Tibial nerve (tissue), 4 donors: ENCODE measurements at regions not wholly inside any gene's neighbourhood (a gene's known extent, or its start where the extent isn't known, plus 50 kb on each side); places are given as distances from the start of the nearest gene placed in this dataset.

Experiments
- DNase-seq, 2 donors: peaks; one replicate each; pipeline ENCODE4 v3.0.0-alpha.2; 2019; ENCODE audit warnings: low spot score in 2 of 2
- H3K27ac ChIP-seq, 4 donors: fragments of 200-600 bp; sonication (generic) in 3 of 4; one replicate each; pipeline ENCODE4 v1.5.1; 2017 to 2019; ENCODE audit warnings: mild to moderate bottlenecking in 1 of 4
- H3K27me3 ChIP-seq, 2 donors: fragments of 200-600 bp; sonication (generic) in 1 of 2; one replicate each; pipeline versions ENCODE4 v1.5.1 to v1.6.0; 2017 to 2019
- H3K36me3 ChIP-seq, 3 donors: fragments of 200-600 bp; sonication (generic); one replicate each; pipeline ENCODE4 v1.5.1; 2018 to 2019
- H3K4me1 ChIP-seq, 4 donors: fragments of 200-600 bp; sonication (generic) in 3 of 4; one replicate each; pipeline ENCODE4 v1.5.1; 2017 to 2019
- H3K4me3 ChIP-seq, 4 donors: fragments of 200-600 bp; sonication (generic) in 3 of 4; one replicate each; pipeline ENCODE4 v1.5.1; 2017 to 2019; ENCODE audit warnings: mild to moderate bottlenecking in 1 of 4, moderate library complexity in 1 of 4
- H3K9me3 ChIP-seq, 4 donors: fragments of 200-600 bp; sonication (generic) in 3 of 4; one replicate each; pipeline ENCODE4 v1.5.1; 2017 to 2019
- CTCF ChIP-seq, 5 experiments: fragments of 200-600 bp in 3 of 5; fragments of 450-650 bp in 2 of 5; sonication (generic) in 3 of 5; IDR thresholded peaks; one replicate each; pipeline ENCODE4 v1.5.1; 2016 to 2019; ENCODE audit warnings: antibody characterized with exemption in 5 of 5, mild to moderate bottlenecking in 3 of 5, moderate library complexity in 2 of 5
- EP300 ChIP-seq, 2 donors: sonication (generic); formaldehyde crosslinking; IDR thresholded peaks; one replicate each; pipeline ENCODE4 v1.6.1; 2017; ENCODE audit warnings: antibody characterized with exemption in 2 of 2, mild to moderate bottlenecking in 1 of 2
- POLR2A ChIP-seq, 2 donors: fragments of 450-650 bp; IDR thresholded peaks; one replicate each; pipeline ENCODE4 v1.6.1; 2017; ENCODE audit warnings: antibody characterized with exemption in 2 of 2, mild to moderate bottlenecking in 2 of 2, moderate library complexity in 2 of 2
- WGBS, 2 donors: methylation state at CpG; one replicate each; pipeline ENCODE4 v1.1.5; 2018; 5-methylcytosine and 5-hydroxymethylcytosine counted together

DNA sequence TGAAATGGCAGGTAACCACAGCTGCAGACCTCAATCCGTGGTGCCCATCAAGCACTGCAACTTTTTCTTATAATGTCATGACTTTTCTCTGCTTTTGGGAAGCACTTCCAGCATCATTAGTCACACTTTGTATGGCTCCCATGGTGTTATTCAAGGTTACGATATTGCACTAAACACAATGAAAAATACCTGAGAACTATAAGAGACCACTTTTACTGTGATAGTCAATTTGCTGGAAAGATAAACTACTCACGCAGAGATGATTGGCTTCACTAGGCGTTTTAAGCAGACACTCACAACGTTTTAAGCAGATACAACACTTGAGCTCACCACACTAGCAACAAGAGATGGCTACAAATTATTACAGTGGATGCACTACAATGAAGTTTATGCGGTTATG is 103.2 kb upstream of the CHRM3 start:
- Histone ChIP-seq H3K4me1 (no peaks in the 10 kb centered on the region), H3K9me3 (no peaks in the 10 kb centered on the region), H3K27ac (no peak overlapping the region), H3K4me3 (no peak overlapping the region), H3K36me3 (no peaks in the 10 kb centered on the region), H3K27me3 (no peaks in the 10 kb centered on the region)
- DNase-seq: no peak
- no peak for TF ChIP-seq EP300 (IDR thresholded peaks at IDR 0.05)
- TF ChIP-seq POLR2A (IDR thresholded peaks at IDR 0.05): no peak
- WGBS, 2 donors: 79 to 83% methylated on average over 6 of the region's 6 CpGs

DNA sequence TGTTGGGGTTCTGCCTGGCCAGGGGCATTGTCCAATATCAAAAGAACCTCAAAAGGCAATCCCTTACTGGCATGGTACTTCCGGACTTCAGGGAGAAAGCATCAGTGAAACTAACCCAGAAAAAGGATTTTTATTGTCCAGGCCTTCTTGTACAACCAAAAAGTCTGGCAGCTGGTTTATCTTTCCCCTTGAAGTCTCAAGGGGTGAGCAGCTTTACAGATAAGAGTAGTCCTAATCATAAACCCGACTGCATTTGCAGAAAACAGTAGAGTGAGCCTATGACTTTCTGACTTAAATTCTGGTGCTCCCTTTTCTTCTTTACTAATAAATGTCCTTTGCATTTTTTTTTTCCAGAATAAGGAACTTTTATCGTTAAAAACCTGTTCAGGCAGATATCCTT is 104.0 kb upstream of the CHRM3 start:
- TF ChIP-seq EP300 (IDR thresholded peaks at IDR 0.05) (no peak), CTCF (IDR thresholded peaks at IDR 0.05) (no peak), POLR2A (IDR thresholded peaks at IDR 0.05) (no peak)
- Histone ChIP-seq H3K27ac (no peak overlapping the region), H3K36me3 (no peaks in the 10 kb centered on the region), H3K9me3 (no peaks in the 10 kb centered on the region), H3K4me3 (no peak overlapping the region), H3K4me1 (no peaks in the 10 kb centered on the region), H3K27me3 (no peaks in the 10 kb centered on the region)
- no peak for DNase-seq
- 65 to 78% methylated on average over 3 of the region's 3 CpGs for WGBS, 2 donors

- WGBS, 2 donors: 75 to 81% methylated on average over 5 of the region's 5 CpGs
- Histone ChIP-seq H3K27me3 (no peaks in the 10 kb centered on the region), H3K9me3 (no peaks in the 10 kb centered on the region), H3K27ac (no peak overlapping the region), H3K4me3 (no peak overlapping the region), H3K36me3 (no peaks in the 10 kb centered on the region), H3K4me1 (no peaks in the 10 kb centered on the region)
- no peak for TF ChIP-seq EP300 (IDR thresholded peaks at IDR 0.05)
- TF ChIP-seq POLR2A (IDR thresholded peaks at IDR 0.05): no peak
- no peak for DNase-seq
Observed at GRCh38 chr1:239276051-239276450, 110.3 kb upstream of the CHRM3 start.

DNA sequence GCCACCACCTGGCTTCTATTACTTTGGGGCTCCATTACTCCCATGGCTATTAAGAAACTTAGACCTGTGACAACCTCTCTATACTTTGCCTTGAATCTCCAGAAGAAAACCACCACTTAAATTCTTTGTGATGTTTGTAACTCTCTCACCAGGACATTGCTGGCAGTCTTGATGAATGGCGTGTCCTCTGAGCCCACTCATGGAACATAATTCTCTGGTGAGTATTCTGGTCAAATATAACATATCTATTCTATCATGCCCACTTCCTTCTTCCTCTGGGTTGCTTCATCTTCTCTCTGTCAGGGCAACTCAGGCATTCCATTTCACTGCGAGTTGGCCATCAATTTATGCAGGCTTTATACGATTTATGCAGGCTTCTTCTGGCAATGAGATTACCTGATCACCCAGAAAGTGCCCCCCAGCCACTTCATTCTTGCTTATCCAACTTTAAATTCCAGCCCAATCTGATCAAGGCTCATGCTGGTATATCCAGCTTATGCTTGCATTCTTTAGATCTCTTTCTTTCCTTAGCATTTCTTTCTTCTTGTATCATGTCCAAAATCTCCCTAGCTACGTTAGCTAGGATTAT is 112.0 kb upstream of the CHRM3 start:
- 76 to 87% methylated on average over 4 of the region's 4 CpGs for WGBS, 2 donors
- no peaks in the 10 kb centered on the region for H3K27me3 ChIP-seq
- DNase-seq: no peak
- H3K4me1 ChIP-seq: no peaks in the 10 kb centered on the region
- TF ChIP-seq EP300 (IDR thresholded peaks at IDR 0.05) (no peak), POLR2A (IDR thresholded peaks at IDR 0.05) (no peak), CTCF (IDR thresholded peaks at IDR 0.05) (no peak)
- H3K36me3 ChIP-seq: no peaks in the 10 kb centered on the region
- no peaks in the 10 kb centered on the region for H3K9me3 ChIP-seq
- H3K4me3 ChIP-seq: no peak overlapping the region
- H3K27ac ChIP-seq: no peak overlapping the region

DNA sequence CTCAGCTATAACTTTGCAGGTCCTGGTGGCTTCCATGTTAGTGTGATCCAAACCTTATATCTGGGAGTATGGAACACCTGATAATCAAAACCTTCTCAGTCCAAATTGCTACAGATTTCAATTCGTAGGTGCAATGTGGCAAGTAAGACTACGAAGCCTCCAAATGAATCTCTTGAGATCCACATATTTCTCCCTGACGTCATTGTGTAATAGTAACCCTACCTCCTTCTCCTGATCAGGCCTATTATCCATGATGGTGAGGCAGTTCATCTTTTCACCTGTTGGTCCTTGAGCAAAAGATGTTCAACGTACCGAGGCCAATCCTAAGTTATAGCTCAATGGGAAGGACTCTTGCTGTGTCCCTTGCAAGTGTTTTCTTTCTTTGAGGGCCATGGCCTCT is 115.9 kb upstream of the CHRM3 start:
- H3K4me3 ChIP-seq: no peak overlapping the region
- no peak for DNase-seq
- H3K27ac ChIP-seq: no peak overlapping the region
- no peaks in the 10 kb centered on the region for H3K27me3 ChIP-seq
- TF ChIP-seq POLR2A (IDR thresholded peaks at IDR 0.05) (no peak), CTCF (IDR thresholded peaks at IDR 0.05) (no peak), EP300 (IDR thresholded peaks at IDR 0.05) (no peak)
- no peaks in the 10 kb centered on the region for H3K9me3 ChIP-seq
- 93 to 97% methylated on average over 5 of the region's 5 CpGs for WGBS, 2 donors
- no peaks in the 10 kb centered on the region for H3K36me3 ChIP-seq
- no peaks in the 10 kb centered on the region for H3K4me1 ChIP-seq

GRCh38 chr1:239269706-239270105 is 116.7 kb upstream of the CHRM3 start:
- TF ChIP-seq CTCF (IDR thresholded peaks at IDR 0.05) (no peak), POLR2A (IDR thresholded peaks at IDR 0.05) (no peak), EP300 (IDR thresholded peaks at IDR 0.05) (no peak)
- H3K27me3 ChIP-seq: no peaks in the 10 kb centered on the region
- no peak for DNase-seq
- H3K36me3 ChIP-seq: no peaks in the 10 kb centered on the region
- H3K4me1 ChIP-seq: no peaks in the 10 kb centered on the region
- no peak overlapping the region for H3K27ac ChIP-seq
- WGBS, 2 donors: 88% methylated on average over 4 of the region's 4 CpGs
- no peaks in the 10 kb centered on the region for H3K9me3 ChIP-seq
- no peak overlapping the region for H3K4me3 ChIP-seq
